ENCODE measurements at regions not wholly inside any gene's neighbourhood (a gene's known extent, or its start where the extent isn't known, plus 50 kb on each side); places are given as distances from the start of the nearest gene placed in this dataset.

DNA sequence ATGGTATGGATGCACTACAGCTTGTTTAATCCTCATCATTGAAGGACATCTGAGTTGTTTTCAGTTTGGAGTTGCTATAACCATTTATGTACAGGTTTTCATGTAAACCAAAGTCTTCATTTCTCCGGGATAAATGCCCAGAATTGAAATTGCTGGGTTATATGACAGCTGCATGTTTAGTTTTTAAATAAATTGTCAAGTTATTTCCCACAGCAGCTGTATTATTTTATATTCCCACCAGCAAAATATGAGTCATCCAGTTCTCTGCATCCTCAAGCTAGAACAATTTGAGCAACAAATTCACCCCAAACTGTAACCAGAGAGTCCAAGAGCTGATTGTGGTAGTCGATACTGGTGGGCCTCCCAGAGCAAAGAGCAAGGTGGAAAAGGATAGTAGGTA lies 125.6 kb upstream of the PRNP start:
- Histone ChIP-seq H3K27ac (no peak overlapping the region), H3K4me3 (no peak overlapping the region)
- no peak for DNase-seq (ENCODE audit: low spot score)
- no peak for TF ChIP-seq CTCF (IDR thresholded peaks at IDR 0.05)

- Histone ChIP-seq H3K4me3 (no peak overlapping the region), H3K27ac (no peak overlapping the region)
- DNase-seq (ENCODE audit: low spot score): no peak
- no peak for TF ChIP-seq CTCF (IDR thresholded peaks at IDR 0.05)
These were observed 126.3 kb upstream of the PRNP start for GRCh38 chr20:4559906-4560305.

GRCh38 chr20:4559106-4559505 lies 127.2 kb upstream of the PRNP start:
- DNase-seq (ENCODE audit: low spot score): no peak
- no peak overlapping the region for H3K4me3 ChIP-seq
- H3K27ac ChIP-seq: no peak overlapping the region
- no peak for TF ChIP-seq CTCF (IDR thresholded peaks at IDR 0.05)

GRCh38 chr20:4556781-4557180 lies 129.5 kb upstream of the PRNP start:
- Histone ChIP-seq H3K27ac (no peak overlapping the region), H3K4me3 (no peak overlapping the region)
- TF ChIP-seq CTCF (IDR thresholded peaks at IDR 0.05): no peak
- DNase-seq (ENCODE audit: low spot score): no peak

- Histone ChIP-seq H3K4me3 (no peak overlapping the region), H3K27ac (no peak overlapping the region)
- DNase-seq (ENCODE audit: low spot score): no peak
- no peak for TF ChIP-seq CTCF (IDR thresholded peaks at IDR 0.05)
These were observed 130.9 kb upstream of the PRNP start for GRCh38 chr20:4555188-4555890.

DNA sequence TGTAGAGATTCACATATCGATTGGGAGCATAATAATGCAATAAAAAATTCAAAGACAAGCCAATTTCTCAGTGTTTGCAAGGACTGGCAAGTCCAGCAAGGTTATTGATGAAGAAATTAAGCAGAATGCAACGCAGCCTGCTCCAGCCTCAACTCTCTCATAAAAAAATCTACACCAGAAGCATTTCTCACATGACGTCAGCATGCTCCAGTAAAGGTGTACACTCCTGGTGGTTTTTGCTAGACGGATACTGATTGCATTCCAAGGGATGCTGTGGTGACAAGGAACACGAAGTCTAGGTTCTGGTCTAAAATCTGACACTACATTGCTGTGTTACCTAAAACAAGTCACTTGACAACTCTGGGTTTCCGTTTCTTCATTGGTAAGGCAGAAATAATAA lies 131.9 kb upstream of the PRNP start:
- DNase-seq (ENCODE audit: low spot score): no peak
- TF ChIP-seq CTCF (IDR thresholded peaks at IDR 0.05): no peak
- Histone ChIP-seq H3K27ac (no peak overlapping the region), H3K4me3 (no peak overlapping the region)

- H3K27ac ChIP-seq: no peak overlapping the region
- no peak overlapping the region for H3K4me3 ChIP-seq
- no peak for DNase-seq (ENCODE audit: low spot score)
- no peak for TF ChIP-seq CTCF (IDR thresholded peaks at IDR 0.05)
These were observed 134.1 kb upstream of the PRNP start for GRCh38 chr20:4552075-4552640.
